Panc1 (cell line): ENCODE measurements at regions not wholly inside any gene's neighbourhood (a gene's known extent, or its start where the extent isn't known, plus 50 kb on each side); places are given as distances from the start of the nearest gene placed in this dataset.

Experiments
- ATAC-seq: fragments of 200-7000 bp; cut with Tn5 transposase; 2 replicates; pipeline ENCODE4 v1.9.1; 2020; ENCODE audit warnings: mild to moderate bottlenecking, moderate library complexity
- BruUV-seq: library from RNA; stranded (reverse); fragments of 400-500 nt; replicated peaks from 2 replicates; lab custom pipeline; 2021; lab: Mats Ljungman, UMichigan
- CTCF ChIA-PET: fragments of 300-600 bp; sonication (Branson Sonifier 250); formaldehyde crosslinking; loops from one replicate; lab custom pipeline; 2022; ENCODE audit warnings: antibody characterized with exemption; lab: Charles Lee
- POLR2A ChIA-PET: fragments of 300-600 bp; sonication (Branson Sonifier 250); formaldehyde crosslinking; loops from one replicate; lab custom pipeline; 2022; ENCODE audit warnings: antibody characterized with exemption; lab: Charles Lee
- DNase-seq: peaks from one replicate; pipeline ENCODE4 v3.0.0-alpha.2; 2010; ENCODE audit warnings: low read depth, low spot score
- H3K27ac ChIP-seq: 2 replicates; pipeline ENCODE4 v1.5.1; 2011; ENCODE audit warnings: mild to moderate bottlenecking, low read length, inconsistent platforms
- H3K27me3 ChIP-seq: fragments of 200-500 bp; sonication (Bioruptor generic); 2 replicates; pipeline ENCODE4 v1.6.0; 2014; ENCODE audit warnings: low read length, inconsistent platforms; ENCODE audit not compliant: control insufficient read depth, insufficient read depth
- H3K36me3 ChIP-seq: fragments of 200-500 bp; sonication (Bioruptor generic); 2 replicates; pipeline ENCODE4 v1.5.1; 2014; ENCODE audit warnings: inconsistent platforms, mild to moderate bottlenecking, low read length, moderate library complexity; ENCODE audit not compliant: control insufficient read depth, insufficient read depth
- H3K4me1 ChIP-seq: 2 replicates; pipeline ENCODE4 v1.5.1; 2011; ENCODE audit warnings: inconsistent platforms, mild to moderate bottlenecking, low read length, moderate library complexity; ENCODE audit not compliant: control insufficient read depth, insufficient read depth
- H3K4me3 ChIP-seq, 2 experiments: 2 replicates each; pipeline ENCODE4 v1.5.1; 2011 to 2012; ENCODE audit warnings: low read depth in 2 of 2, low read length in 2 of 2, mild to moderate bottlenecking in 2 of 2, inconsistent platforms in 1 of 2, moderate library complexity in 1 of 2
- H3K9me3 ChIP-seq: fragments of 200-500 bp; sonication (Bioruptor generic); 2 replicates; pipeline ENCODE4 v1.5.1; 2014; ENCODE audit warnings: low read depth, mild to moderate bottlenecking, inconsistent platforms, low read length, moderate library complexity; ENCODE audit not compliant: control insufficient read depth, insufficient read depth
- POLR2AphosphoS5 ChIP-seq: IDR thresholded peaks from 2 replicates; pipeline ENCODE4 v1.6.1; 2012; ENCODE audit warnings: mild to moderate bottlenecking, low read depth, low read length, moderate library complexity
- SIN3A ChIP-seq: IDR thresholded peaks from 2 replicates; pipeline ENCODE4 v1.6.1; 2012; ENCODE audit warnings: low read depth, mild to moderate bottlenecking, low read length, moderate library complexity, borderline replicate concordance; ENCODE audit not compliant: insufficient read depth
- TCF7L2 ChIP-seq: IDR thresholded peaks from 2 replicates; pipeline ENCODE4 v1.6.1; 2011; ENCODE audit warnings: mild to moderate bottlenecking, low read depth, low read length, inconsistent platforms
- in situ Hi-C: cut with HindIII; loops from 2 replicates; pipeline ENCODE4 v1.10.0; 2016; ENCODE audit warnings: low sequenced_read_pairs, low pct_unique_long_range_greater_than_20kb
- intact Hi-C: fragments of 100-400 bp; cut with micrococcal nuclease; formaldehyde crosslinking; loops from one replicate; pipeline ENCODE4 v1.10.0; 2022; ENCODE audit not compliant: unreplicated experiment
- TF ChIP-seq, protein P1 (sequence below): fragments of 450-650 bp; IDR thresholded peaks from 2 replicates; pipeline ENCODE4 v1.5.1; 2017; ENCODE audit warnings: mild to moderate bottlenecking
- TF ChIP-seq, protein P2 (sequence below), 2 experiments: IDR thresholded peaks; 2 replicates each; pipeline ENCODE4 v1.6.1; 2011 to 2012; ENCODE audit warnings: low read depth in 2 of 2, control low read depth in 1 of 2, low read length in 1 of 2, mild to moderate bottlenecking in 1 of 2, moderate library complexity in 1 of 2; ENCODE audit not compliant: insufficient read depth in 1 of 2

DNA sequence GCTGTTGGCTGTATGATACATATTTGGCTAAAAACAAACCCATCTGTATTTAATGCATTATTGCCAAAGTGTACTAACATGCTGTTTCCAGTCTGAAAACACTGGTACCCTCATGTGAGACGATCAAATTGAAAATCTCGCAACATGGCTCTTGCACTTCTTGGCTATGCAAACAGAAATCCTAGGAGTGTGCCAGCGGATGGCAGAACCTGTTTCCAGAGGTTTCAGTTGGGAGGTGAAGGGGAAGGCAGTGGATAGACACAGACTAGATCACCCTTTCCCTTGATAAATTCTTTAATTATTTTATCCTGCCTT is 350.3 kb downstream of the TUSC7 start:
- BruUV-seq = no TSS peak
- Histone ChIP-seq H3K36me3 (no peaks in the 10 kb centered on the region), H3K27me3 (no peaks in the 10 kb centered on the region), H3K9me3 (no peaks in the 10 kb centered on the region), H3K27ac (no peak overlapping the region), H3K4me3 (no peak overlapping the region), H3K4me1 (no peaks in the 10 kb centered on the region)
- in situ Hi-C loops = no loop called here
- ChIA-PET POLR2A (no interaction called here), CTCF (no interaction called here)
- no peak for ATAC-seq
- no peak for DNase-seq
- intact Hi-C loops = no loop called here
- TF ChIP-seq SIN3A (no peak), TCF7L2 (no peak), POLR2AphosphoS5 (no peak)
- TF ChIP-seq, protein P1, sequence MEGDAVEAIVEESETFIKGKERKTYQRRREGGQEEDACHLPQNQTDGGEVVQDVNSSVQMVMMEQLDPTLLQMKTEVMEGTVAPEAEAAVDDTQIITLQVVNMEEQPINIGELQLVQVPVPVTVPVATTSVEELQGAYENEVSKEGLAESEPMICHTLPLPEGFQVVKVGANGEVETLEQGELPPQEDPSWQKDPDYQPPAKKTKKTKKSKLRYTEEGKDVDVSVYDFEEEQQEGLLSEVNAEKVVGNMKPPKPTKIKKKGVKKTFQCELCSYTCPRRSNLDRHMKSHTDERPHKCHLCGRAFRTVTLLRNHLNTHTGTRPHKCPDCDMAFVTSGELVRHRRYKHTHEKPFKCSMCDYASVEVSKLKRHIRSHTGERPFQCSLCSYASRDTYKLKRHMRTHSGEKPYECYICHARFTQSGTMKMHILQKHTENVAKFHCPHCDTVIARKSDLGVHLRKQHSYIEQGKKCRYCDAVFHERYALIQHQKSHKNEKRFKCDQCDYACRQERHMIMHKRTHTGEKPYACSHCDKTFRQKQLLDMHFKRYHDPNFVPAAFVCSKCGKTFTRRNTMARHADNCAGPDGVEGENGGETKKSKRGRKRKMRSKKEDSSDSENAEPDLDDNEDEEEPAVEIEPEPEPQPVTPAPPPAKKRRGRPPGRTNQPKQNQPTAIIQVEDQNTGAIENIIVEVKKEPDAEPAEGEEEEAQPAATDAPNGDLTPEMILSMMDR = no peak
- TF ChIP-seq, protein P2, sequence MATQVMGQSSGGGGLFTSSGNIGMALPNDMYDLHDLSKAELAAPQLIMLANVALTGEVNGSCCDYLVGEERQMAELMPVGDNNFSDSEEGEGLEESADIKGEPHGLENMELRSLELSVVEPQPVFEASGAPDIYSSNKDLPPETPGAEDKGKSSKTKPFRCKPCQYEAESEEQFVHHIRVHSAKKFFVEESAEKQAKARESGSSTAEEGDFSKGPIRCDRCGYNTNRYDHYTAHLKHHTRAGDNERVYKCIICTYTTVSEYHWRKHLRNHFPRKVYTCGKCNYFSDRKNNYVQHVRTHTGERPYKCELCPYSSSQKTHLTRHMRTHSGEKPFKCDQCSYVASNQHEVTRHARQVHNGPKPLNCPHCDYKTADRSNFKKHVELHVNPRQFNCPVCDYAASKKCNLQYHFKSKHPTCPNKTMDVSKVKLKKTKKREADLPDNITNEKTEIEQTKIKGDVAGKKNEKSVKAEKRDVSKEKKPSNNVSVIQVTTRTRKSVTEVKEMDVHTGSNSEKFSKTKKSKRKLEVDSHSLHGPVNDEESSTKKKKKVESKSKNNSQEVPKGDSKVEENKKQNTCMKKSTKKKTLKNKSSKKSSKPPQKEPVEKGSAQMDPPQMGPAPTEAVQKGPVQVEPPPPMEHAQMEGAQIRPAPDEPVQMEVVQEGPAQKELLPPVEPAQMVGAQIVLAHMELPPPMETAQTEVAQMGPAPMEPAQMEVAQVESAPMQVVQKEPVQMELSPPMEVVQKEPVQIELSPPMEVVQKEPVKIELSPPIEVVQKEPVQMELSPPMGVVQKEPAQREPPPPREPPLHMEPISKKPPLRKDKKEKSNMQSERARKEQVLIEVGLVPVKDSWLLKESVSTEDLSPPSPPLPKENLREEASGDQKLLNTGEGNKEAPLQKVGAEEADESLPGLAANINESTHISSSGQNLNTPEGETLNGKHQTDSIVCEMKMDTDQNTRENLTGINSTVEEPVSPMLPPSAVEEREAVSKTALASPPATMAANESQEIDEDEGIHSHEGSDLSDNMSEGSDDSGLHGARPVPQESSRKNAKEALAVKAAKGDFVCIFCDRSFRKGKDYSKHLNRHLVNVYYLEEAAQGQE (IDR thresholded peaks at IDR 0.05; ENCODE audit: insufficient read depth in 1 of 2, low read depth in 2 of 2, low read length in 1 of 2) = no peak

GRCh38 chr3:117063930-117064329 is 354.4 kb downstream of the TUSC7 start:
- ATAC-seq (no peak), DNase-seq (no peak)
- Histone ChIP-seq H3K9me3 (no peaks in the 10 kb centered on the region; the same call in 1 of the 2 replicates), H3K4me3 (no peak overlapping the region), H3K4me1 (no peaks in the 10 kb centered on the region), H3K36me3 (no peaks in the 10 kb centered on the region), H3K27ac (no peak overlapping the region), H3K27me3 (no peaks in the 10 kb centered on the region)
- intact Hi-C loops (no loop called here), in situ Hi-C loops (no loop called here)
- ChIA-PET CTCF (no interaction called here), POLR2A (no interaction called here)
- TF ChIP-seq, protein P2 (IDR thresholded peaks at IDR 0.05; ENCODE audit: insufficient read depth in 1 of 2, low read depth in 2 of 2, low read length in 1 of 2) = no peak
- no peak for TF ChIP-seq SIN3A
- TF ChIP-seq TCF7L2 = no peak
- TF ChIP-seq, protein P1 = no peak
- no peak for TF ChIP-seq POLR2AphosphoS5
- no TSS peak for BruUV-seq
